Right forelimb (tissue), 1 donor: ENCODE measurements at regions not wholly inside any gene's neighbourhood (a gene's known extent, or its start where the extent isn't known, plus 50 kb on each side); places are given as distances from the start of the nearest gene placed in this dataset.
A peak's percentile ranks its signal among the peaks of the same experiment; 100 is the strongest.

Experiments
- DNase-seq: peaks from one replicate; pipeline ENCODE4 v3.0.0-alpha.2; 2018

GRCh38 chr18:48488388-48488850 is 50.4 kb upstream of the CTIF start:
- no peak for DNase-seq

GRCh38 chr18:48486754-48487153 is 52.1 kb upstream of the CTIF start:
- no peak for DNase-seq

- DNase-seq: no peak
Measured at GRCh38 chr18:48485828-48486405, 52.9 kb upstream of the CTIF start.

- DNase-seq: no peak
Measured at GRCh38 chr18:48481092-48481491, 57.7 kb upstream of the CTIF start.

- no peak for DNase-seq
Measured at GRCh38 chr18:48479531-48479930, 59.3 kb upstream of the CTIF start.

GRCh38 chr18:48477348-48477747 is 61.5 kb upstream of the CTIF start:
- no peak for DNase-seq

- DNase-seq: no peak
Measured at GRCh38 chr18:48476550-48476917, 62.3 kb upstream of the CTIF start.

GRCh38 chr18:48475635-48476549 is 62.9 kb upstream of the CTIF start:
- peak; percentile 65 for DNase-seq

- no peak for DNase-seq
Measured at GRCh38 chr18:48473816-48474215, 64.6 kb upstream of the ZBTB7C start.

- no peak for DNase-seq
Measured at GRCh38 chr18:48472610-48473009, 63.4 kb upstream of the ZBTB7C start.

- no peak for DNase-seq
Measured at GRCh38 chr18:48470484-48471180, 61.4 kb upstream of the ZBTB7C start.

- DNase-seq: no peak
Measured at GRCh38 chr18:48468151-48468550, 59.0 kb upstream of the ZBTB7C start.

- no peak for DNase-seq
Measured at GRCh38 chr18:48467231-48467630, 58.0 kb upstream of the ZBTB7C start.

GRCh38 chr18:48462510-48462909 is 53.3 kb upstream of the ZBTB7C start:
- DNase-seq: no peak

- DNase-seq: no peak
Measured at GRCh38 chr18:48460929-48461583, 51.9 kb upstream of the ZBTB7C start.

GRCh38 chr18:48459465-48459864 is 50.3 kb upstream of the ZBTB7C start:
- no peak for DNase-seq

- DNase-seq: no peak
Measured at GRCh38 chr18:48459016-48459415, 49.8 kb upstream of the ZBTB7C start.
